ENCODE measurements at regions not wholly inside any gene's neighbourhood (a gene's known extent, or its start where the extent isn't known, plus 50 kb on each side); places are given as distances from the start of the nearest gene placed in this dataset.

- TF ChIP-seq CTCF (IDR thresholded peaks at IDR 0.05) (no peak), POLR2A (IDR thresholded peaks at IDR 0.05) (no peak)
These were observed 96.9 kb upstream of the IL6 start for GRCh38 chr7:22630069-22630468.

Measured in body of pancreas (tissue), 4 donors.